IMR-90 (cell line): ENCODE measurements at regions not wholly inside any gene's neighbourhood (a gene's known extent, or its start where the extent isn't known, plus 50 kb on each side); places are given as distances from the start of the nearest gene placed in this dataset.

Experiments used
- ATAC-seq: fragments of 200-7000 bp; cut with Tn5 transposase; 2 replicates; pipeline ENCODE4 v1.9.1; 2020; ENCODE audit warnings: low read depth, mild to moderate bottlenecking, moderate library complexity
- BruUV-seq: library from RNA; stranded (reverse); fragments of 400-500 nt; replicated peaks from 2 replicates; lab custom pipeline; 2021; lab: Mats Ljungman, UMichigan
- CTCF ChIA-PET: fragments of 300-600 bp; formaldehyde crosslinking; extraction: SDS; loops from one replicate; lab custom pipeline; 2021; ENCODE audit warnings: antibody characterized with exemption; lab: Yijun Ruan, JAX
- POLR2A ChIA-PET: fragments of 300-600 bp; sonication (Branson Sonifier 250); formaldehyde crosslinking; loops from one replicate; lab custom pipeline; 2022; ENCODE audit warnings: antibody characterized with exemption; ENCODE audit not compliant: unreplicated experiment; lab: Charles Lee
- DNase-seq: peaks from one replicate; pipeline ENCODE4 v3.0.0; 2013
- H2AFZ ChIP-seq: replicated peaks from 2 replicates; pipeline ENCODE3; 2013; ENCODE audit warnings: low read length, mild to moderate bottlenecking; ENCODE audit not compliant: poor library complexity
- H2AK5ac ChIP-seq: 2 replicates; pipeline ENCODE4 v1.6.1; 2013; ENCODE audit warnings: low read depth, low read length, inconsistent platforms
- H2AK9ac ChIP-seq: replicated peaks from 2 replicates; pipeline ENCODE3; 2013; ENCODE audit warnings: mild to moderate bottlenecking, low read depth, low read length, moderate library complexity; ENCODE audit not compliant: poor library complexity
- H2BK120ac ChIP-seq: 2 replicates; pipeline ENCODE4 v1.6.1; 2013; ENCODE audit warnings: low read depth, low read length, inconsistent platforms
- H2BK15ac ChIP-seq: 3 replicates; pipeline ENCODE4 v1.6.1; 2013; ENCODE audit warnings: low read depth, low read length, inconsistent platforms
- H2BK20ac ChIP-seq: 2 replicates; pipeline ENCODE4 v1.6.1; 2013; ENCODE audit warnings: low read depth, mild to moderate bottlenecking, inconsistent platforms, low read length, moderate library complexity
- H2BK5ac ChIP-seq: 2 replicates; pipeline ENCODE4 v1.6.1; 2013; ENCODE audit warnings: mild to moderate bottlenecking, low read depth, low read length, inconsistent platforms; ENCODE audit not compliant: poor library complexity, severe bottlenecking
- H3K14ac ChIP-seq: replicated peaks from 2 replicates; pipeline ENCODE4 v1.6.1; 2013; ENCODE audit warnings: low read depth, low read length, inconsistent platforms
- H3K18ac ChIP-seq: 2 replicates; pipeline ENCODE4 v1.6.1; 2013; ENCODE audit warnings: low read depth, low read length, control low read depth
- H3K23ac ChIP-seq: 2 replicates; pipeline ENCODE4 v1.6.1; 2013; ENCODE audit warnings: low read depth, low read length, inconsistent platforms
- H3K27ac ChIP-seq: 2 replicates; pipeline ENCODE4 v1.5.1; 2013; ENCODE audit warnings: mild to moderate bottlenecking, control low read depth, low read length; ENCODE audit not compliant: insufficient read depth
- H3K27me3 ChIP-seq: 2 replicates; pipeline ENCODE4 v1.6.1; 2013; ENCODE audit warnings: low read length; ENCODE audit not compliant: control insufficient read depth, insufficient read depth
- H3K36me3 ChIP-seq: 2 replicates; pipeline ENCODE4 v1.6.1; 2013; ENCODE audit warnings: low read length, mixed read lengths; ENCODE audit not compliant: control insufficient read depth, insufficient read depth
- H3K4ac ChIP-seq: 2 replicates; pipeline ENCODE4 v1.6.1; 2013; ENCODE audit warnings: low read depth, low read length, inconsistent platforms
- H3K4me1 ChIP-seq: 2 replicates; pipeline ENCODE4 v1.6.1; 2013; ENCODE audit warnings: low read length, mixed read lengths; ENCODE audit not compliant: control insufficient read depth, insufficient read depth
- H3K4me2 ChIP-seq: 2 replicates; pipeline ENCODE4 v1.6.1; 2013; ENCODE audit warnings: low read depth, mild to moderate bottlenecking, control low read depth, low read length, moderate library complexity
- H3K4me3 ChIP-seq: 2 replicates; pipeline ENCODE4 v1.5.1; 2013; ENCODE audit warnings: low read depth, mild to moderate bottlenecking, control low read depth, low read length, moderate library complexity; ENCODE audit not compliant: insufficient read depth
- H3K56ac ChIP-seq: 2 replicates; pipeline ENCODE4 v1.6.1; 2013; ENCODE audit warnings: low read length, inconsistent platforms; ENCODE audit not compliant: insufficient read depth; ENCODE audit errors: extremely low read depth
- H3K79me1 ChIP-seq, 2 experiments: 2 replicates each; pipeline ENCODE4 v1.6.1; 2013; ENCODE audit warnings: low read length in 2 of 2, inconsistent platforms in 1 of 2, low read depth in 1 of 2
- H3K9ac ChIP-seq: 2 replicates; pipeline ENCODE4 v1.6.1; 2013; ENCODE audit warnings: low read depth, low read length, control low read depth
- H3K9me1 ChIP-seq: 2 replicates; pipeline ENCODE4 v1.6.1; 2013; ENCODE audit warnings: low read length, inconsistent platforms; ENCODE audit not compliant: insufficient read depth
- H3K9me3 ChIP-seq: 2 replicates; pipeline ENCODE4 v1.6.1; 2013; ENCODE audit warnings: low read length; ENCODE audit not compliant: control insufficient read depth, insufficient read depth
- H4K20me1 ChIP-seq: 2 replicates; pipeline ENCODE4 v1.6.1; 2013; ENCODE audit warnings: low read length, inconsistent platforms; ENCODE audit not compliant: insufficient read depth
- H4K5ac ChIP-seq: 2 replicates; pipeline ENCODE4 v1.6.1; 2013; ENCODE audit warnings: mild to moderate bottlenecking, low read depth, low read length, control low read depth
- H4K8ac ChIP-seq, 2 experiments: 2 replicates each; pipeline ENCODE4 v1.6.1; 2013; ENCODE audit warnings: low read depth in 2 of 2, low read length in 2 of 2, control low read depth in 1 of 2, inconsistent platforms in 1 of 2
- H4K91ac ChIP-seq: 2 replicates; pipeline ENCODE4 v1.6.1; 2013; ENCODE audit warnings: low read depth, low read length, inconsistent platforms; ENCODE audit not compliant: insufficient read depth
- CHD1 ChIP-seq: IDR thresholded peaks from 2 replicates; pipeline ENCODE4 v1.6.1; 2012; ENCODE audit warnings: low read depth, low read length, improper control_type of control experiment
- FOS ChIP-seq: fragments of 150-350 bp; IDR thresholded peaks from 2 replicates; pipeline ENCODE4 v1.6.1; 2016; ENCODE audit warnings: low read depth, low read length
- MAFK ChIP-seq: IDR thresholded peaks from 2 replicates; pipeline ENCODE4 v1.6.1; 2012; ENCODE audit warnings: low read depth, low read length, improper control_type of control experiment
- MAZ ChIP-seq: IDR thresholded peaks from 2 replicates; pipeline ENCODE4 v1.6.1; 2012; ENCODE audit warnings: low read depth, mild to moderate bottlenecking, low read length, improper control_type of control experiment, moderate library complexity, borderline replicate concordance
- RFX5 ChIP-seq: IDR thresholded peaks from 2 replicates; pipeline ENCODE4 v1.8.0; 2012; ENCODE audit warnings: low read depth, mild to moderate bottlenecking, low read length, moderate library complexity
- SMC3 ChIP-seq: fragments of 150-350 bp; IDR thresholded peaks from 2 replicates; pipeline ENCODE4 v1.6.1; 2016; ENCODE audit warnings: low read depth, mild to moderate bottlenecking, antibody characterized with exemption, low read length, moderate library complexity
- WGBS, 2 experiments: methylation state at CpG; one replicate each; pipeline versions ENCODE4 v1.1.5 to v1.1.7; 2013; ENCODE audit warnings: missing lambda C conversion rate in 2 of 2; ENCODE audit not compliant: insufficient read length in 1 of 2; ENCODE audit errors: extremely low coverage in 2 of 2; 5-methylcytosine and 5-hydroxymethylcytosine counted together
- dilution Hi-C: fragments of 300-500 bp; cut with HindIII; formaldehyde crosslinking; loops from one replicate; pipeline ENCODE4 v1.14.3; 2018; ENCODE audit warnings: low sequenced_read_pairs; ENCODE audit not compliant: unreplicated experiment
- in situ Hi-C: fragments of 300-500 bp; cut with MboI; formaldehyde crosslinking; loops from 3 replicates; pipeline ENCODE4 v1.14.3; 2019; ENCODE audit warnings: low sequenced_read_pairs, inconsistent platforms, mixed read lengths
- intact Hi-C: fragments of 100-400 bp; cut with micrococcal nuclease; formaldehyde crosslinking; loops from 2 replicates; pipeline ENCODE4 v1.10.0; 2022
- TF ChIP-seq, protein P1 (sequence below): fragments of 150-350 bp; IDR thresholded peaks from 2 replicates; pipeline ENCODE4 v1.6.1; 2016; ENCODE audit warnings: low read depth, mild to moderate bottlenecking, low read length, moderate library complexity, borderline replicate concordance

DNA sequence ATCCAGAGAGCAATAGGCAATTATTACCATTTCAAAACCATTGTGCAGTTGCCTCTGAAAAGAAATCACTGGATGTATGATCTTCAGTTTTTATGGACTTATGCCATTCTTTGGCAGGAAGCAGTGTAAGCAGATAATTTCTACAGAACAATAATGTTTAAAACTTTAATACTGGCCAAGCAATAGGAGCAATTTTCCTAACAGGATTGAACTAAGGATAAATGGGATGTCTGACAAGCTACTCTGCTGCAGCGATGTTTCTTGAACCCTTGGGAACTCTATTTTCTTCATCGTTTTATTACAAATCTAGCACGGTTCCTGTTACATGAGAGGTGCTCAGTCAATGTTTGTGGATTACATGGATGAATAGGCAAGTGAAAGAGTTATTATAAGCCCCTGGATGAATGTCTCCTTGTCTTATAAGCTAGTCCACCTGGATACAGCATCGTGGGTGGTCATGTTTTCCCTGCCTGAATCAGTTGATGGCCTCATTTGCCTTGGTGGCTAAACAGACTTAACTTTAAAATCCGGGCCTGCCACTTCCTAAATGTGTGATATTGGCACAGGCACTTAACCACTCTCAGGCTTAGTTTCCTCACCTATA, 68.2 kb upstream of the MDM1 start:
- Histone ChIP-seq H3K9me1 (no peaks in the 10 kb centered on the region), H3K4me1 (no peaks in the 10 kb centered on the region), H3K4me2 (no peak overlapping the region), H3K14ac (no peak overlapping the region), H4K91ac (no peak overlapping the region), H2AK9ac (no peak overlapping the region), H3K18ac (no peak overlapping the region), H2BK120ac (no peak overlapping the region), H3K23ac (no peak overlapping the region), H2AFZ (no peak overlapping the region), H3K36me3 (no peaks in the 10 kb centered on the region), H3K4me3 (no peak overlapping the region), H3K4ac (no peak overlapping the region), H3K79me1 (no peaks in the 10 kb centered on the region), H3K9ac (no peak overlapping the region), H4K8ac (no peak overlapping the region), H3K9me3 (no peaks in the 10 kb centered on the region), H2AK5ac (no peak overlapping the region), H4K5ac (no peak overlapping the region), H3K27me3 (no peaks in the 10 kb centered on the region), H2BK15ac (no peak overlapping the region), H4K20me1 (no peaks in the 10 kb centered on the region), H3K27ac (no peak overlapping the region), H2BK20ac (no peak overlapping the region), H3K56ac (no peak overlapping the region), H2BK5ac (no peak overlapping the region)
- ChIA-PET POLR2A (no interaction called here), CTCF (no interaction called here)
- dilution Hi-C loops (no loop called here), intact Hi-C loops (no loop called here), in situ Hi-C loops (no loop called here)
- TF ChIP-seq, protein P1, sequence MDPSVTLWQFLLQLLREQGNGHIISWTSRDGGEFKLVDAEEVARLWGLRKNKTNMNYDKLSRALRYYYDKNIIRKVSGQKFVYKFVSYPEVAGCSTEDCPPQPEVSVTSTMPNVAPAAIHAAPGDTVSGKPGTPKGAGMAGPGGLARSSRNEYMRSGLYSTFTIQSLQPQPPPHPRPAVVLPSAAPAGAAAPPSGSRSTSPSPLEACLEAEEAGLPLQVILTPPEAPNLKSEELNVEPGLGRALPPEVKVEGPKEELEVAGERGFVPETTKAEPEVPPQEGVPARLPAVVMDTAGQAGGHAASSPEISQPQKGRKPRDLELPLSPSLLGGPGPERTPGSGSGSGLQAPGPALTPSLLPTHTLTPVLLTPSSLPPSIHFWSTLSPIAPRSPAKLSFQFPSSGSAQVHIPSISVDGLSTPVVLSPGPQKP: no peak
- TF ChIP-seq SMC3 (no peak), RFX5 (no peak), CHD1 (no peak), MAFK (no peak), MAZ (no peak), FOS (no peak)
- WGBS, 2 experiments: no CpG with 5 or more reads among the region's 5 CpGs
- DNase-seq (no peak), ATAC-seq (no peak)
- BruUV-seq: no TSS peak
